GM19238 (cell line): ENCODE measurements at regions not wholly inside any gene's neighbourhood (a gene's known extent, or its start where the extent isn't known, plus 50 kb on each side); places are given as distances from the start of the nearest gene placed in this dataset.
"Not testable (repeated sequence)": the region's sequence is repeated elsewhere in the genome, so short reads cannot be mapped to it uniquely, and the experiment has no call there.

Source experiments
- DNase-seq: peaks from one replicate; pipeline ENCODE4 v3.0.0; 2011; ENCODE audit warnings: low spot score; ENCODE audit not compliant: insufficient read length

GRCh38 chr19:30955112-30956104, 393.8 kb downstream of the TSHZ3 start:
- no peak for DNase-seq

GRCh38 chr19:30944276-30944932, 404.8 kb downstream of the TSHZ3 start:
- not testable (repeated sequence) for DNase-seq

DNA sequence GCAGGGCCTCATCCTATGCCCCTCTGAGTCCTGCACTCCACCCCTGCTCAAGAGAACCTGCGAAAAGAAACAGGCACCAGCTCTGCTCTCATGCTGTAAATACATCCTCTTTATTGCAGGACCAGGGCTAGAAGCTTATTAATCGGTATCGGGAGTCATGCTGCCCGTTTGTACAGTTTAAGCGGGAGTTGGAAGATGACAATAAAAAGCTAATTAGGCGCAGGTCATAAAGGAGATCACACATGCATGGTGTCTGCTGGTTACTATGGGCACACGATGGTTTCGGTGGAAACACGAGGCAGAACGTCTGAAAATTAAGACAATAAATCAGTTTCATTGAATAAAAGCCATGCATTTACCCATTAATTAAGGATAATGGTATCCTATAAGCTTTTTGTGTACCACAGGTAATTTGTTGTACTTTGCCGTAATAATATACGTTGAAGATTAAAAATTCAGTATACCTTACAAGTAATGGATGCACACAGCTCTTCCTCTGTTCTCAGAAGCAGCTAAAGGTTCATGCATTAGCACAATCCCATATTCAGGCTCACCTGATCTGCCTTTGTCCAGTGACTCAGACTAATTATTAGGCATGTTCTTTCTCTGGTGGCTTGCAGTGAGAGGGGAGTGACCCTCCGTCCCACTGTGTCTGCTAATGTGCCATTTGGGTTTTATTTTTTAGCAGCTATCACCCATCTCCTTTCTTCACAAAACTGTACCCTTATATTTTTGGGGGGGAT, 406.0 kb downstream of the TSHZ3 start:
- no peak for DNase-seq

GRCh38 chr19:30942636-30943035, 406.6 kb downstream of the TSHZ3 start:
- no peak for DNase-seq

GRCh38 chr19:30941591-30941990, 407.6 kb downstream of the TSHZ3 start:
- DNase-seq = no peak

- no peak for DNase-seq
These were observed 413.0 kb downstream of the TSHZ3 start for GRCh38 chr19:30936276-30936675.

- DNase-seq = no peak
These were observed 414.1 kb downstream of the TSHZ3 start for GRCh38 chr19:30935146-30935545.

- not testable (repeated sequence) for DNase-seq
These were observed 415.8 kb downstream of the TSHZ3 start for GRCh38 chr19:30933454-30933853.

- no peak for DNase-seq
These were observed 416.4 kb downstream of the TSHZ3 start for GRCh38 chr19:30932854-30933253.

DNA sequence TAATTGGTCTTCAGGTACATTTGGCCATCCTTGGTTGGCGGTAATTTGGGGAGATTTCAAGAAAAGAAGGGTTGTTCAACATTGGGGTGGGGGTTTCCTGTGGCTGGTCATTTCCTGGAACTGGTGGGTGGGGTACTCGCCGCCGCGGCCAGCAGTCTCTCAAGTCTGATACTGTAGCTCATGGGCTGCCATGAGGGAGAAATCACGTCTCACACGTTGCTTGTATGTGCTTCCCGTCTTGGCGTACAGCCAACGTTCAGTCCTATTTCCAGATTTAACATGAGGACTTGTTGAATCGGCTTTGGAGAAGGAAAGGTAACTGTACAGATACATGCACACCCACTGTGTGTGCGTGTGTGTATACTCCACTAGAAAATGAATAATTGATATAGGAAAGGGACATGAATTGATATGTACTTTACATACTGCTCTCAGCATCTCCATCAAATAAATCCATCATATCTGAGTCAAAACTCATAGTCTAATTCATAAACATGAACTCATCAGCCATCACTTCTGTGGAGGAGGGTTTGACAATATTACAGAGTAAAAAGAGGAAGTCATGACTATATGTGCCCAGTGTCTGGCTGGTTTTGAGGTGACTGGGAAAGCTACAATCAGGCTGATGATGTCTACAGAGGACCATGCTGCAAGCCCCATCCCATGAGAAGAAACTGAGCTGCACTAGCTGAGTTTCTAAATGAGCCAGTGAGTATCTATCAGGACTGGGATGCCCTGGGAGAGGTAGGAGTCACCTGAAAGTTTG, 418.1 kb downstream of the TSHZ3 start:
- DNase-seq = no peak

GRCh38 chr19:30927705-30928104, 421.5 kb downstream of the TSHZ3 start:
- no peak for DNase-seq

GRCh38 chr19:30924670-30925069, 424.6 kb downstream of the TSHZ3 start:
- DNase-seq = no peak

GRCh38 chr19:30924069-30924636, 425.1 kb downstream of the TSHZ3 start:
- no peak for DNase-seq

GRCh38 chr19:30923621-30924020, 425.6 kb downstream of the TSHZ3 start:
- DNase-seq = no peak

DNA sequence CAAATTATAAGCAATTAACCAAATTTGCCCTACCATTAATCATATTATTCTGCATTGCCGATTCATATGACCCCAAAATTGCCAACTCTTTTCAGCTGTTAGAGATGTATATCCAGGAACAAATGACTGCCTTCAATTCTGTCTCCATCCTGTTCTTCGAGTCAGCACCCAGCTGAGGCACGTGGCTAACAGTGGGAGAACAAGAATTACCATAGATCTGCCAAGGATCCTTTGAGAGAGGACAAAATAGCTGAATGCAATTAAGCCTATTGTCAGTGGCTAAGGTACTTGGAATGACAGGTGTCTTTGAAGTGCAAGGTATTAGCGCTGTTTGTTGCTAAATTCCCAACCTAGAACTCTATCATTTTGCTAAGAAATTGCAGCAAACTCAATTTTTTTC, 426.1 kb downstream of the TSHZ3 start:
- DNase-seq = no peak

DNA sequence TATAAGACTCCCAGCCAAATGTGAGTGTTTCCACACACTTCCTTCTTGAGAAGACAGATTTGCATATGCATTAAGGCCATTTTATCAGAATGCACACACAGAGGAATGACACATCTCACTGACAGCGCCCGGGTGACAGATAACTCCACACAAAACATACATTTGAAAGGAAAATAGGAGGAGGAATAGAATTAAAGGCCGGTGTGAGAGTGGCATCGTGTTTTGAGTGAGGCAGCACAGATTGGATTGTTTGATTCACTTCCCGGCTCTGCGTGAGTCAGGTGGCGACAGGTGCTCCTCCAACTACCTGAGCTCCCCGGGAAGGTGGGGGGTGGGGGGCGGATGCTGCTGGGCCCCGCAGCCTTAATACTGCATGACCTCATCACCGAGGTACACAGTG, 429.0 kb downstream of the TSHZ3 start:
- no peak for DNase-seq

DNA sequence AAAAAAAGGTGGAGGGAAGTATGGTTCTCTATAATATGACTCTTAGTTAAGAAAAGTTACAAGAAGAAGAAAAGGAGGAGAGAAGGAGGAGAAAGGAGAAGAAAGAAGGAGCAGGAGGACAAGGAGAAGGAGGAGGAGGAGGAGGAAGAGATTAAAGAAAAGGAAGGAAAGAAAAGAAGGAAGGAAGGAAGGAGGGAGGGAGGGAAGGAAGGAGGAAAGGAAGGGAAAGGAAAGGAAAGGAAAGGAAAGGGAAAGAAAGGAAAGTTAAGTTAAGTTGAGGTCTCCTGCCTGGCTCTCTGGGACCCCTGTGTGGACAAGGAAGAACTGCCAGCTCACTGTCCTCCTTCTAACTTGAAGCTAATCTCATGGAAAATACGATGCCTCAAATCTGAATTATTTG, 429.5 kb downstream of the TSHZ3 start:
- DNase-seq = no peak

DNA sequence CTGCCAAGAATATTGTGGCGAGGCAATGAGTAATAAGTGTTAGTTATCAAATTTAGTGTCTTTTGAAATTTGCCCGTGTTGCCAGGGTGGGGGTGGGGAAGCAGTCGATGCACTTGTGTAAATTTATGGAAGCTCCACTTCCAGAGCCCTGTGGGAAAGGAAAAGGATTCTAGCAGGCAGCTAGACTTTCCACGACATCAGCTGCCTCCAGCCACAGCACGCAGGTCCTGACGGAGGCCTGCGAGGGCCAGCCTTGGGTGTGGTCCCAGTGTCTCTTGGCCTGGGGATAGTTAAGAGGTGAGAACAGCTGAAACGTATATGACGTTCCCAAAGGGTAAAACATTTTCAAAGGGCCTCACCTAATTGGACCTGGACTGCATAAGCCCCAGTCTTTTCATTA, 433.0 kb downstream of the TSHZ3 start:
- DNase-seq = no peak

DNA sequence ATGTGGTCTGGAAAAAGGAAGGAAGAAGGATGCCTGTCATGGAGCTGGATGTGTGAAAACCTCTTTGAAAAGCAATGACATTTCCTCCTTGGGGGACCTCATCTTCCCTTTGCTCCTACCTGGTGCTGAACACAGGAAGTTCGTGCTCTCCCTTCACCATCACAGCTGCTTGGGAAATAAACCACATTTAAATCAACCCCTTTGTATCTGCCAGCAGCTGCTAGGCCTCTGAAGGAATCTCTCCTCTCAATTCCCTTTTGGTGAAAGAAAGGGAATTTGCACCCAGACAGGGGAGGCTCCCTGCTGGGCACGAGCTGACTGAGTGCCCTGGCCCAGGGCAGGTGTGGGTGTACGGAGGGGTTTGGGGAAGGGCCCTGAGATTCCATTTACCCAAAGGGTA, 437.7 kb downstream of the TSHZ3 start:
- no peak for DNase-seq

GRCh38 chr19:30910485-30911240, 438.6 kb downstream of the TSHZ3 start:
- no peak for DNase-seq
